K562 (cell line): ENCODE measurements at regions not wholly inside any gene's neighbourhood (a gene's known extent, or its start where the extent isn't known, plus 50 kb on each side); places are given as distances from the start of the nearest gene placed in this dataset.

Experiments used
- EGR1 ChIP-seq: fragments of 450-650 bp; conservative IDR thresholded peaks from 2 replicates; pipeline ENCODE4 v1.6.1; 2017; ENCODE audit warnings: mild to moderate bottlenecking
- ETS2 ChIP-seq: IDR thresholded peaks from 2 replicates; pipeline ENCODE4 v1.6.1; 2016; ENCODE audit warnings: borderline replicate concordance, missing genetic modification characterization, mild to moderate bottlenecking, moderate library complexity, missing compliant biosample characterization; ENCODE audit not compliant: poor library complexity, severe bottlenecking
- FUS ChIP-seq: fragments of 200-400 bp; formaldehyde crosslinking; optimal IDR thresholded peaks from 2 replicates; pipeline ENCODE3; 2017; ENCODE audit warnings: low read depth, low read length
- MECOM ChIP-seq: fragments of 250-450 bp; sonication (Bioruptor Pico); IDR thresholded peaks from 2 replicates; pipeline ENCODE4 v1.8.0; 2022; ENCODE audit warnings: inconsistent platforms
- PCBP2 ChIP-seq: fragments of 200-400 bp; formaldehyde crosslinking; IDR thresholded peaks from 2 replicates; pipeline ENCODE4 v1.6.1; 2018; ENCODE audit warnings: low read length, low read depth, mild to moderate bottlenecking, moderate library complexity; ENCODE audit not compliant: poor library complexity, severe bottlenecking
- RBFOX2 ChIP-seq: fragments of 200-400 bp; formaldehyde crosslinking; IDR thresholded peaks from 2 replicates; pipeline ENCODE4 v1.6.1; 2017; ENCODE audit warnings: low read depth, mild to moderate bottlenecking, low read length, moderate library complexity
- ZNF431 ChIP-seq: sonication (generic); formaldehyde crosslinking; IDR thresholded peaks from 2 replicates; pipeline ENCODE4 v1.8.0; 2022; ENCODE audit warnings: mild to moderate bottlenecking, missing genetic modification reagents
- TF ChIP-seq, protein P1 (sequence below): sonication (generic); formaldehyde crosslinking; IDR thresholded peaks from 2 replicates; pipeline ENCODE4 v1.8.0; 2022; ENCODE audit warnings: mild to moderate bottlenecking, missing genetic modification reagents, borderline replicate concordance
- TF ChIP-seq, protein P2 (sequence below): sonication (generic); formaldehyde crosslinking; IDR thresholded peaks from 2 replicates; pipeline ENCODE4 v1.8.0; 2023; ENCODE audit warnings: mild to moderate bottlenecking, missing genetic modification reagents
- TF ChIP-seq, protein P3 (sequence below): sonication (generic); formaldehyde crosslinking; IDR thresholded peaks from 2 replicates; pipeline ENCODE4 v1.8.1; 2023; ENCODE audit warnings: mild to moderate bottlenecking, missing genetic modification reagents
- TF ChIP-seq, protein P4 (sequence below), 2 experiments: fragments of 450-650 bp in 1 of 2; sonication (generic) in 1 of 2; formaldehyde crosslinking in 1 of 2; IDR thresholded peaks in 1 of 2; conservative IDR thresholded peaks in 1 of 2; 2 replicates each; pipeline versions ENCODE4 v1.6.1 to v1.8.1; 2016 to 2023; ENCODE audit warnings: mild to moderate bottlenecking in 2 of 2, moderate library complexity in 2 of 2, inconsistent platforms in 1 of 2, missing genetic modification reagents in 1 of 2
- TF ChIP-seq, protein P5 (sequence below): fragments of 450-650 bp; conservative IDR thresholded peaks from 2 replicates; pipeline ENCODE4 v1.6.1; 2016; ENCODE audit warnings: missing genetic modification characterization, low read depth, mild to moderate bottlenecking, control low read depth, missing compliant biosample characterization

DNA sequence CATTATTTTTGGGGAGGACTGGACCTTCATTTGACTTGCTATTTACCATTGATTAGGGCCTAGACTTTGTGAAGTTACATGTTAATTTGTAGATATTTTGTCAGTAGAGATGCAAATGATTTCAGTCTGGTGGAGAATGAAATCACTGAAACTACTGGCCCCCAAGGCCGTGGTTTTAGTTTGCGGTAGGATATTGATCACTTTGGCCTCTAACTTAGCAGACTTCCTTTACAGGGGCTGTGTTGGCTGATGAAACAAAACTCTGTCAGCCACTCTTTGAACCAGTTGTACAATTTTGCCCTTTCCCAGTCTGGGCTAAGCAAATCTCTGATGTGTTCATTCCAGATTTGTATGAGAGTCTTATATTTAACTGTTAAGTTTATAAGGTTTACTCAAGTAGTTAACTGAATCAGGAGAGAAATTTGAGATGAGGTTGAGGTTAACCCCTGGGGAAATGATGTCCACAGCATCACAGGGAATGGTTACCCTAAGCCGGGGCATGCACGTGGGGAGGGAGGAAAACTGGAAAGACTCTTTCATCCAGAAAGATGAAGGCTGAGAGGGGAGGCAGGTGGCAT lies 105.7 kb upstream of the INSIG1 start (continued):
- TF ChIP-seq RBFOX2 (no peak), FUS (no peak), PCBP2 (no peak), ETS2 (tag) (no peak), MECOM (CRISPR knock-in tag) (no peak), EGR1 (no peak), ZNF431 (CRISPR knock-in tag) (no peak)
- TF ChIP-seq, protein P1, sequence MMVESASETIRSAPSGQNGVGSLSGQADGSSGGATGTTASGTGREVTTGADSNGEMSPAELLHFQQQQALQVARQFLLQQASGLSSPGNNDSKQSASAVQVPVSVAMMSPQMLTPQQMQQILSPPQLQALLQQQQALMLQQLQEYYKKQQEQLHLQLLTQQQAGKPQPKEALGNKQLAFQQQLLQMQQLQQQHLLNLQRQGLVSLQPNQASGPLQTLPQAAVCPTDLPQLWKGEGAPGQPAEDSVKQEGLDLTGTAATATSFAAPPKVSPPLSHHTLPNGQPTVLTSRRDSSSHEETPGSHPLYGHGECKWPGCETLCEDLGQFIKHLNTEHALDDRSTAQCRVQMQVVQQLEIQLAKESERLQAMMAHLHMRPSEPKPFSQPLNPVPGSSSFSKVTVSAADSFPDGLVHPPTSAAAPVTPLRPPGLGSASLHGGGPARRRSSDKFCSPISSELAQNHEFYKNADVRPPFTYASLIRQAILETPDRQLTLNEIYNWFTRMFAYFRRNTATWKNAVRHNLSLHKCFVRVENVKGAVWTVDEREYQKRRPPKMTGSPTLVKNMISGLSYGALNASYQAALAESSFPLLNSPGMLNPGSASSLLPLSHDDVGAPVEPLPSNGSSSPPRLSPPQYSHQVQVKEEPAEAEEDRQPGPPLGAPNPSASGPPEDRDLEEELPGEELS (CRISPR knock-in tag): no peak
- TF ChIP-seq, protein P2, sequence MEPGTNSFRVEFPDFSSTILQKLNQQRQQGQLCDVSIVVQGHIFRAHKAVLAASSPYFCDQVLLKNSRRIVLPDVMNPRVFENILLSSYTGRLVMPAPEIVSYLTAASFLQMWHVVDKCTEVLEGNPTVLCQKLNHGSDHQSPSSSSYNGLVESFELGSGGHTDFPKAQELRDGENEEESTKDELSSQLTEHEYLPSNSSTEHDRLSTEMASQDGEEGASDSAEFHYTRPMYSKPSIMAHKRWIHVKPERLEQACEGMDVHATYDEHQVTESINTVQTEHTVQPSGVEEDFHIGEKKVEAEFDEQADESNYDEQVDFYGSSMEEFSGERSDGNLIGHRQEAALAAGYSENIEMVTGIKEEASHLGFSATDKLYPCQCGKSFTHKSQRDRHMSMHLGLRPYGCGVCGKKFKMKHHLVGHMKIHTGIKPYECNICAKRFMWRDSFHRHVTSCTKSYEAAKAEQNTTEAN: no peak
- TF ChIP-seq, protein P3, sequence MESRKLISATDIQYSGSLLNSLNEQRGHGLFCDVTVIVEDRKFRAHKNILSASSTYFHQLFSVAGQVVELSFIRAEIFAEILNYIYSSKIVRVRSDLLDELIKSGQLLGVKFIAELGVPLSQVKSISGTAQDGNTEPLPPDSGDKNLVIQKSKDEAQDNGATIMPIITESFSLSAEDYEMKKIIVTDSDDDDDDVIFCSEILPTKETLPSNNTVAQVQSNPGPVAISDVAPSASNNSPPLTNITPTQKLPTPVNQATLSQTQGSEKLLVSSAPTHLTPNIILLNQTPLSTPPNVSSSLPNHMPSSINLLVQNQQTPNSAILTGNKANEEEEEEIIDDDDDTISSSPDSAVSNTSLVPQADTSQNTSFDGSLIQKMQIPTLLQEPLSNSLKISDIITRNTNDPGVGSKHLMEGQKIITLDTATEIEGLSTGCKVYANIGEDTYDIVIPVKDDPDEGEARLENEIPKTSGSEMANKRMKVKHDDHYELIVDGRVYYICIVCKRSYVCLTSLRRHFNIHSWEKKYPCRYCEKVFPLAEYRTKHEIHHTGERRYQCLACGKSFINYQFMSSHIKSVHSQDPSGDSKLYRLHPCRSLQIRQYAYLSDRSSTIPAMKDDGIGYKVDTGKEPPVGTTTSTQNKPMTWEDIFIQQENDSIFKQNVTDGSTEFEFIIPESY (CRISPR knock-in tag): no peak
- TF ChIP-seq, protein P4, sequence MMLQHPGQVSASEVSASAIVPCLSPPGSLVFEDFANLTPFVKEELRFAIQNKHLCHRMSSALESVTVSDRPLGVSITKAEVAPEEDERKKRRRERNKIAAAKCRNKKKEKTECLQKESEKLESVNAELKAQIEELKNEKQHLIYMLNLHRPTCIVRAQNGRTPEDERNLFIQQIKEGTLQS (IDR thresholded peaks at IDR 0.05): no peak
- TF ChIP-seq, protein P4 (CRISPR knock-in tag; conservative IDR thresholded peaks at IDR 0.05): no peak
- TF ChIP-seq, protein P5, sequence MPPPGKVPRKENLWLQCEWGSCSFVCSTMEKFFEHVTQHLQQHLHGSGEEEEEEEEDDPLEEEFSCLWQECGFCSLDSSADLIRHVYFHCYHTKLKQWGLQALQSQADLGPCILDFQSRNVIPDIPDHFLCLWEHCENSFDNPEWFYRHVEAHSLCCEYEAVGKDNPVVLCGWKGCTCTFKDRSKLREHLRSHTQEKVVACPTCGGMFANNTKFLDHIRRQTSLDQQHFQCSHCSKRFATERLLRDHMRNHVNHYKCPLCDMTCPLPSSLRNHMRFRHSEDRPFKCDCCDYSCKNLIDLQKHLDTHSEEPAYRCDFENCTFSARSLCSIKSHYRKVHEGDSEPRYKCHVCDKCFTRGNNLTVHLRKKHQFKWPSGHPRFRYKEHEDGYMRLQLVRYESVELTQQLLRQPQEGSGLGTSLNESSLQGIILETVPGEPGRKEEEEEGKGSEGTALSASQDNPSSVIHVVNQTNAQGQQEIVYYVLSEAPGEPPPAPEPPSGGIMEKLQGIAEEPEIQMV (tag): no peak
